ENCODE measurements at regions not wholly inside any gene's neighbourhood (a gene's known extent, or its start where the extent isn't known, plus 50 kb on each side); places are given as distances from the start of the nearest gene placed in this dataset.

DNA sequence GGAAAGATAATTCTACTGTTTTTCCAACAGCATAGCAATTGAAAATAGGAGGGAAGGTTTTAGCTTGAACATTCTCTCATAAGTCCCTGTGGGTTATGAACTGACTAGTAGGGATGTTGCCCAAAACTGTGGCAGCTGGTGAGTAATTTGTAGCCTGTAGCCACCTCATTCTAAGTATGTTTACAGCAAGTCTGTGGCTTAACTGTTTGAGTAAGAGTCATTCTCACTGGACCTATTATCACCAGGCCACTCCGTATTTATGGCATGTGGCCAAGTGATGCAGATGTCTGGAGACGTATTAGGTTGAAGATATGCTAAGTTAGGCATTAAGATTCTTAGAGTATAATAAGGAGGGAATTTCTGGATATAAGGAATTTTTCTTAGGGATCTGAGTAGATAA is 458.3 kb downstream of the ETNK1 start:
- TF ChIP-seq CTCF (conservative IDR thresholded peaks at IDR 0.05 in 1 of 2, IDR thresholded peaks at IDR 0.05 in 1 of 2; ENCODE audit: low read depth in 1 of 2, low read length in 2 of 2) (no peak), EZH2 (IDR thresholded peaks at IDR 0.05; ENCODE audit: low read length, missing control alignments) (no peak)
